ENCODE measurements at regions not wholly inside any gene's neighbourhood (a gene's known extent, or its start where the extent isn't known, plus 50 kb on each side); places are given as distances from the start of the nearest gene placed in this dataset.

- Histone ChIP-seq H3K27me3 (no peaks in the 10 kb centered on the region), H3K27ac (no peak overlapping the region), H3K4me1 (no peaks in the 10 kb centered on the region), H3K4me3 (no peak overlapping the region), H3K36me3 (no peaks in the 10 kb centered on the region), H3K9me3 (no peaks in the 10 kb centered on the region)
- in situ Hi-C loops (cut with MboI; ENCODE audit: low sequenced_read_pairs in 4 of 4) (no loop called here), intact Hi-C loops (cut with DNase I; ENCODE audit: low total_unique reads) (no loop called here)
- ATAC-seq (no peak), DNase-seq (no peak)
- no peak for TF ChIP-seq CTCF (IDR thresholded peaks at IDR 0.05 in 4 of 5, conservative IDR thresholded peaks at IDR 0.05 in 1 of 5)
- TF ChIP-seq POLR2A (IDR thresholded peaks at IDR 0.05) = no peak
Measured at GRCh38 chr12:76247992-76248391, 100.2 kb downstream of the BBS10 start.

DNA sequence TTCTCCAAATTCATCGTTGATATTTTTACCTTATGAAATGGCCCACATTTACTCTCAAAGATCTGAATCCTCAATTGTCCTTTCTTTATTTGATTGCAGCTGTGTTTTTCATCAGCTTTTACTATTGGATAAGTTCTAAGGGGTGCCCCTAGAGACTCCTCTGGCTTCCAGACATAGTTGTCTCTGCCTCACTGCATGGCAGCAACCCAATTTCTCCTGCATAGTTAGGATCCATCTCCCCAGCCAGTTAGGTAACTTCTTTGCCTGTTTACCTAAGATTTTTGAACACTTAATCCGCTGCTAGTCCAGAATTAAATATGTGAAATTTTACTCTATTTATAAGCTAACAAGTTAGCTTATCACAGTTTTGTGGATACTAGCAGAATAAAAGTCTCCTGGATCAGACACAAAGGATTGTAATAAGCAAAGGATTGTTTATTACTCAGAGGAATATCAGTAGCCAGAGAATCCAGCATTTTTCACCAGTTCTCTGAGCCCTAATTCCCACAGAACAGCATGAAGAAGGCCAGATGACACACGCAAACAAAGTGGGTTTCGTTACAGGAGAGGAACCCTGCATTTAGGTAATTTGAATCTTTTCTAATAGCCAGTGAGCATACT lies 101.1 kb downstream of the BBS10 start:
- intact Hi-C loops (cut with DNase I; ENCODE audit: low total_unique reads) (no loop called here), in situ Hi-C loops (cut with MboI; ENCODE audit: low sequenced_read_pairs in 4 of 4) (no loop called here)
- no peak overlapping the region for H3K4me3 ChIP-seq
- peak; percentile 36 to 51 for DNase-seq
- no peaks in the 10 kb centered on the region for H3K27me3 ChIP-seq
- no peaks in the 10 kb centered on the region for H3K36me3 ChIP-seq
- H3K4me1 ChIP-seq = no peaks in the 10 kb centered on the region
- TF ChIP-seq POLR2A (IDR thresholded peaks at IDR 0.05) (no peak), CTCF (IDR thresholded peaks at IDR 0.05 in 4 of 5, conservative IDR thresholded peaks at IDR 0.05 in 1 of 5) (no peak)
- ATAC-seq = peak; percentile 70 to 73
- no peaks in the 10 kb centered on the region for H3K9me3 ChIP-seq
- peak overlapping the region; percentile 8 to 54 (median 25) for H3K27ac ChIP-seq

GRCh38 chr12:76246611-76247010 lies 101.6 kb downstream of the BBS10 start:
- Histone ChIP-seq H3K27ac (peak overlapping the region in 2 of 4 donors; percentile 9 to 11), H3K9me3 (no peaks in the 10 kb centered on the region), H3K4me1 (no peaks in the 10 kb centered on the region), H3K27me3 (no peaks in the 10 kb centered on the region), H3K36me3 (no peaks in the 10 kb centered on the region), H3K4me3 (no peak overlapping the region)
- intact Hi-C loops (cut with DNase I; ENCODE audit: low total_unique reads) (no loop called here), in situ Hi-C loops (cut with MboI; ENCODE audit: low sequenced_read_pairs in 4 of 4) (no loop called here)
- DNase-seq = no peak
- TF ChIP-seq CTCF (IDR thresholded peaks at IDR 0.05 in 4 of 5, conservative IDR thresholded peaks at IDR 0.05 in 1 of 5) (no peak), POLR2A (IDR thresholded peaks at IDR 0.05) (no peak)
- no peak for ATAC-seq

GRCh38 chr12:76244300-76244699 lies 103.9 kb downstream of the BBS10 start:
- Histone ChIP-seq H3K9me3 (no peaks in the 10 kb centered on the region), H3K27me3 (no peaks in the 10 kb centered on the region), H3K27ac (no peak overlapping the region), H3K4me3 (no peak overlapping the region), H3K4me1 (no peaks in the 10 kb centered on the region), H3K36me3 (no peaks in the 10 kb centered on the region)
- intact Hi-C loops (cut with DNase I; ENCODE audit: low total_unique reads) = no loop called here
- in situ Hi-C loops (cut with MboI; ENCODE audit: low sequenced_read_pairs in 4 of 4) = no loop called here
- TF ChIP-seq POLR2A (IDR thresholded peaks at IDR 0.05) = no peak
- DNase-seq = no peak
- no peak for ATAC-seq

- no peak for TF ChIP-seq POLR2A (IDR thresholded peaks at IDR 0.05)
- no peak for TF ChIP-seq CTCF (IDR thresholded peaks at IDR 0.05 in 4 of 5, conservative IDR thresholded peaks at IDR 0.05 in 1 of 5)
- DNase-seq = no peak
- ATAC-seq = no peak
- Histone ChIP-seq H3K27ac (no peak overlapping the region), H3K4me3 (no peak overlapping the region), H3K27me3 (no peaks in the 10 kb centered on the region), H3K4me1 (no peaks in the 10 kb centered on the region), H3K9me3 (no peaks in the 10 kb centered on the region), H3K36me3 (no peaks in the 10 kb centered on the region)
- intact Hi-C loops (cut with DNase I; ENCODE audit: low total_unique reads) = no loop called here
- in situ Hi-C loops (cut with MboI; ENCODE audit: low sequenced_read_pairs in 4 of 4) = no loop called here
Measured at GRCh38 chr12:76242813-76243550, 105.2 kb downstream of the BBS10 start.

All from gastrocnemius medialis (tissue), 4 donors.